Heart left ventricle (tissue), 13 donors: ENCODE measurements at regions not wholly inside any gene's neighbourhood (a gene's known extent, or its start where the extent isn't known, plus 50 kb on each side); places are given as distances from the start of the nearest gene placed in this dataset.

Experiments used
- POLR2A ChIP-seq, 2 donors: fragments of 450-650 bp; IDR thresholded peaks; one replicate each; pipeline ENCODE4 v1.6.1; 2017; ENCODE audit warnings: antibody characterized with exemption in 2 of 2, mild to moderate bottlenecking in 2 of 2, moderate library complexity in 2 of 2
- TF ChIP-seq, protein P1 (sequence below), 12 donors: fragments of 200-600 bp; sonication (generic) in 4 of 12; IDR thresholded peaks; one replicate each; pipeline versions ENCODE4 v1.5.0 to v1.8.0; 2018 to 2022; ENCODE audit warnings: antibody characterized with exemption in 12 of 12, mild to moderate bottlenecking in 5 of 12
- donor health status: ischemic (EF 13 %, LVEDD 7.1; RV severe dilation, severe dysfunction).
- donor health status: DM: no; HTN: yes; CAD: no.
- donor health status: DM: no; HTN: no; CAD: no.
- donor health status: ischemic (EF 25% LVEDD 6.9; RV normal size, moderate dysfunction).
- donor health status: ischemic (EF 25% LVEDD 5.7; RV mildly dilated, moderate dysfunction).
- donor health status: ischemic (EF 35%, LVEDD 5.7; RV mildly dilated, moderate dysfunction).
- donor health status: nonischemic (EF 11% LVEDD 7.7; RV severe dilation, severe dysfunction).
- donor health status: DM: yes; HTN: yes; CAD: no.
- donor health status: PGD.
- donor health status: ischemic (EF 29% LVEDD 5.4; RV normal size, mild dysfunction).
- donor health status: nonischemic (EF 23%, LVEDD 6.1; RV moderate dilation, normal function).

DNA sequence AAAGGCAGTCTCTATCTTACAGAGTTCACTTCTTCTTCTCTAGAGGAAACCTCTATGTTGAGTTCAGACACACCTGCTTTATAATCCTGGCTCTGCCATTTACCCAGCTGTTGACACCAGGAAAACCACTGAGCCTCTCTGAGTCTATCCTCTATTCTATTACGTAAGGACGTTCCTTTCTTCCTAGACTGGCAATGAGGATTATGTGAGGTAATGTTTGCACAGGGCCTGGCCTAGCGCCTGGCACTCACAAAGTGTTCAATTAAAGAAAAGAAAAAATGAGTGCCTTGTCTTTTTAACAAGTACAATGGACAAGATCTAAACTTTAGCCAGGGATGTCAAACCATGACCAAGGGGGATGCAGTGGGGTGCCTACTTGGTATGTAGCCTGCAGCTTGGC, 641.9 kb upstream of the TBX3 start:
- TF ChIP-seq, protein P1, sequence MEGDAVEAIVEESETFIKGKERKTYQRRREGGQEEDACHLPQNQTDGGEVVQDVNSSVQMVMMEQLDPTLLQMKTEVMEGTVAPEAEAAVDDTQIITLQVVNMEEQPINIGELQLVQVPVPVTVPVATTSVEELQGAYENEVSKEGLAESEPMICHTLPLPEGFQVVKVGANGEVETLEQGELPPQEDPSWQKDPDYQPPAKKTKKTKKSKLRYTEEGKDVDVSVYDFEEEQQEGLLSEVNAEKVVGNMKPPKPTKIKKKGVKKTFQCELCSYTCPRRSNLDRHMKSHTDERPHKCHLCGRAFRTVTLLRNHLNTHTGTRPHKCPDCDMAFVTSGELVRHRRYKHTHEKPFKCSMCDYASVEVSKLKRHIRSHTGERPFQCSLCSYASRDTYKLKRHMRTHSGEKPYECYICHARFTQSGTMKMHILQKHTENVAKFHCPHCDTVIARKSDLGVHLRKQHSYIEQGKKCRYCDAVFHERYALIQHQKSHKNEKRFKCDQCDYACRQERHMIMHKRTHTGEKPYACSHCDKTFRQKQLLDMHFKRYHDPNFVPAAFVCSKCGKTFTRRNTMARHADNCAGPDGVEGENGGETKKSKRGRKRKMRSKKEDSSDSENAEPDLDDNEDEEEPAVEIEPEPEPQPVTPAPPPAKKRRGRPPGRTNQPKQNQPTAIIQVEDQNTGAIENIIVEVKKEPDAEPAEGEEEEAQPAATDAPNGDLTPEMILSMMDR (IDR thresholded peaks at IDR 0.05): no peak
- TF ChIP-seq POLR2A (IDR thresholded peaks at IDR 0.05): no peak
